ENCODE measurements at regions not wholly inside any gene's neighbourhood (a gene's known extent, or its start where the extent isn't known, plus 50 kb on each side); places are given as distances from the start of the nearest gene placed in this dataset.
A peak's percentile ranks its signal among the peaks of the same experiment; 100 is the strongest.

DNA sequence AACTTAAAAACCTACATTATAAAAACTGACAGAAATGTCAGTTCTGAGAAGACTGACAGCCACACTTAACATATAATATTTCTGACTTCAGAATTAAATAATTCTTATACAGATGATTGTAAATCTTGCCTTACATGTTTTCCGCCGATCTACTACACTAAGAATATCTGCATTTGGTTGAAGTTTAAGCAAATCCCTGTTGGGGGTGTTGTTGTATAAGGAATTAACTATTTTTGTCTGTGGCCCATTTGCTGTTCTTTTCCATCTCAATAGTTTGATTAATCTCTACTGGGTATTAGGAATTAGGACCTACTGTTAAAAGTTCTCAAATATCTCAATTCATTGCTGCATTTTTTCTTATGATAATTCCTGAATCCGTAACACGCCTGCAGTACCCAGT is 838.3 kb upstream of the ROBO1 start:
- Histone ChIP-seq H3K36me3 (ENCODE audit: control insufficient read depth in 4 of 4, insufficient read depth in 3 of 4, low read depth in 1 of 4, low read length in 3 of 4) (no peaks in the 10 kb centered on the region), H3K9ac (ENCODE audit: low read depth in 1 of 2, low read length in 2 of 2) (no peak overlapping the region), H3K9me3 (ENCODE audit: control insufficient read depth in 4 of 4, low read length in 3 of 4) (no peaks in the 10 kb centered on the region), H3K4me3 (ENCODE audit: low read depth in 1 of 3, low read length in 3 of 3) (no peak overlapping the region), H3K4me1 (ENCODE audit: control insufficient read depth in 4 of 4, insufficient read depth in 4 of 4, low read length in 3 of 4) (no peaks in the 10 kb centered on the region), H3K27ac (ENCODE audit: low read depth in 1 of 2, low read length in 2 of 2) (no peak overlapping the region), H3K27me3 (ENCODE audit: control insufficient read depth in 4 of 4, insufficient read depth in 4 of 4, low read length in 3 of 4) (no peaks in the 10 kb centered on the region)
- peak; percentile 35 to 42 for TF ChIP-seq RAD21 (IDR thresholded peaks at IDR 0.05)
- TF ChIP-seq, protein P1, sequence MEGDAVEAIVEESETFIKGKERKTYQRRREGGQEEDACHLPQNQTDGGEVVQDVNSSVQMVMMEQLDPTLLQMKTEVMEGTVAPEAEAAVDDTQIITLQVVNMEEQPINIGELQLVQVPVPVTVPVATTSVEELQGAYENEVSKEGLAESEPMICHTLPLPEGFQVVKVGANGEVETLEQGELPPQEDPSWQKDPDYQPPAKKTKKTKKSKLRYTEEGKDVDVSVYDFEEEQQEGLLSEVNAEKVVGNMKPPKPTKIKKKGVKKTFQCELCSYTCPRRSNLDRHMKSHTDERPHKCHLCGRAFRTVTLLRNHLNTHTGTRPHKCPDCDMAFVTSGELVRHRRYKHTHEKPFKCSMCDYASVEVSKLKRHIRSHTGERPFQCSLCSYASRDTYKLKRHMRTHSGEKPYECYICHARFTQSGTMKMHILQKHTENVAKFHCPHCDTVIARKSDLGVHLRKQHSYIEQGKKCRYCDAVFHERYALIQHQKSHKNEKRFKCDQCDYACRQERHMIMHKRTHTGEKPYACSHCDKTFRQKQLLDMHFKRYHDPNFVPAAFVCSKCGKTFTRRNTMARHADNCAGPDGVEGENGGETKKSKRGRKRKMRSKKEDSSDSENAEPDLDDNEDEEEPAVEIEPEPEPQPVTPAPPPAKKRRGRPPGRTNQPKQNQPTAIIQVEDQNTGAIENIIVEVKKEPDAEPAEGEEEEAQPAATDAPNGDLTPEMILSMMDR (IDR thresholded peaks at IDR 0.05; ENCODE audit: low read depth, low read length, missing input control): peak; percentile 20
- TF ChIP-seq, protein P2, sequence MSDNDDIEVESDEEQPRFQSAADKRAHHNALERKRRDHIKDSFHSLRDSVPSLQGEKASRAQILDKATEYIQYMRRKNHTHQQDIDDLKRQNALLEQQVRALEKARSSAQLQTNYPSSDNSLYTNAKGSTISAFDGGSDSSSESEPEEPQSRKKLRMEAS (IDR thresholded peaks at IDR 0.05): no peak
- WGBS: 74% methylated on average over 4 of the region's 4 CpGs
- no peak for DNase-seq (ENCODE audit: low spot score)

DNA sequence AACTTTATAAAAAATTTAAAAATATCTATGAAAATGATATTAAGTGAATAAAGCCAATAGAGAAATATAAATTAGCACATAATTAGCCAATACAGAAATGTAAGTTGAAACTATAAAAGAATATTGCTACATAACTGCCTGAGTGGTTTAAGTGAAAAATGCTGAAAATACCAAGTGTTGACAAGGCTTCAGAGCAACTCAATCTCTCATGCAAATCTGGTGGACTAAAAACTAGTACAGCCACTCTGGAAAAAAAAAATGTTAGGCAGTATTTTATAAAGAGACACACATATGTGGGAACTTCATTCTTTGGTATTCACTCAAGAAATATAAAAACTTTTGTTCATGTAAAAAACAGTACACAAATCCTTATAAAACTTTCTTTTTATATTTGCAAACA is 833.7 kb upstream of the ROBO1 start:
- Histone ChIP-seq H3K27me3 (ENCODE audit: control insufficient read depth in 4 of 4, insufficient read depth in 4 of 4, low read length in 3 of 4) (no peaks in the 10 kb centered on the region), H3K4me3 (ENCODE audit: low read depth in 1 of 3, low read length in 3 of 3) (no peak overlapping the region), H3K9me3 (ENCODE audit: control insufficient read depth in 4 of 4, low read length in 3 of 4) (no peaks in the 10 kb centered on the region), H3K9ac (ENCODE audit: low read depth in 1 of 2, low read length in 2 of 2) (no peak overlapping the region), H3K27ac (ENCODE audit: low read depth in 1 of 2, low read length in 2 of 2) (no peak overlapping the region), H3K4me1 (ENCODE audit: control insufficient read depth in 4 of 4, insufficient read depth in 4 of 4, low read length in 3 of 4) (no peaks in the 10 kb centered on the region), H3K36me3 (ENCODE audit: control insufficient read depth in 4 of 4, insufficient read depth in 3 of 4, low read depth in 1 of 4, low read length in 3 of 4) (no peaks in the 10 kb centered on the region)
- TF ChIP-seq TAF1 (conservative IDR thresholded peaks at IDR 0.05): no peak
- no peak for TF ChIP-seq NR2F2 (IDR thresholded peaks at IDR 0.05)
- TF ChIP-seq, protein P1 (IDR thresholded peaks at IDR 0.05; ENCODE audit: low read depth, low read length, missing input control): no peak
- TF ChIP-seq JUND (IDR thresholded peaks at IDR 0.05): no peak
- TF ChIP-seq EGR1 (IDR thresholded peaks at IDR 0.05; ENCODE audit: low read depth in 2 of 2): no peak
- TF ChIP-seq, protein P3, sequence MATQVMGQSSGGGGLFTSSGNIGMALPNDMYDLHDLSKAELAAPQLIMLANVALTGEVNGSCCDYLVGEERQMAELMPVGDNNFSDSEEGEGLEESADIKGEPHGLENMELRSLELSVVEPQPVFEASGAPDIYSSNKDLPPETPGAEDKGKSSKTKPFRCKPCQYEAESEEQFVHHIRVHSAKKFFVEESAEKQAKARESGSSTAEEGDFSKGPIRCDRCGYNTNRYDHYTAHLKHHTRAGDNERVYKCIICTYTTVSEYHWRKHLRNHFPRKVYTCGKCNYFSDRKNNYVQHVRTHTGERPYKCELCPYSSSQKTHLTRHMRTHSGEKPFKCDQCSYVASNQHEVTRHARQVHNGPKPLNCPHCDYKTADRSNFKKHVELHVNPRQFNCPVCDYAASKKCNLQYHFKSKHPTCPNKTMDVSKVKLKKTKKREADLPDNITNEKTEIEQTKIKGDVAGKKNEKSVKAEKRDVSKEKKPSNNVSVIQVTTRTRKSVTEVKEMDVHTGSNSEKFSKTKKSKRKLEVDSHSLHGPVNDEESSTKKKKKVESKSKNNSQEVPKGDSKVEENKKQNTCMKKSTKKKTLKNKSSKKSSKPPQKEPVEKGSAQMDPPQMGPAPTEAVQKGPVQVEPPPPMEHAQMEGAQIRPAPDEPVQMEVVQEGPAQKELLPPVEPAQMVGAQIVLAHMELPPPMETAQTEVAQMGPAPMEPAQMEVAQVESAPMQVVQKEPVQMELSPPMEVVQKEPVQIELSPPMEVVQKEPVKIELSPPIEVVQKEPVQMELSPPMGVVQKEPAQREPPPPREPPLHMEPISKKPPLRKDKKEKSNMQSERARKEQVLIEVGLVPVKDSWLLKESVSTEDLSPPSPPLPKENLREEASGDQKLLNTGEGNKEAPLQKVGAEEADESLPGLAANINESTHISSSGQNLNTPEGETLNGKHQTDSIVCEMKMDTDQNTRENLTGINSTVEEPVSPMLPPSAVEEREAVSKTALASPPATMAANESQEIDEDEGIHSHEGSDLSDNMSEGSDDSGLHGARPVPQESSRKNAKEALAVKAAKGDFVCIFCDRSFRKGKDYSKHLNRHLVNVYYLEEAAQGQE (IDR thresholded peaks at IDR 0.05): no peak
- TF ChIP-seq, protein P4, sequence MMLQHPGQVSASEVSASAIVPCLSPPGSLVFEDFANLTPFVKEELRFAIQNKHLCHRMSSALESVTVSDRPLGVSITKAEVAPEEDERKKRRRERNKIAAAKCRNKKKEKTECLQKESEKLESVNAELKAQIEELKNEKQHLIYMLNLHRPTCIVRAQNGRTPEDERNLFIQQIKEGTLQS (IDR thresholded peaks at IDR 0.05): no peak
- no peak for TF ChIP-seq FOXA1 (IDR thresholded peaks at IDR 0.05)
- no peak for TF ChIP-seq SP1 (IDR thresholded peaks at IDR 0.05)
- TF ChIP-seq FOXA2 (IDR thresholded peaks at IDR 0.05): no peak
- TF ChIP-seq, protein P2 (IDR thresholded peaks at IDR 0.05): no peak
- TF ChIP-seq YY1 (IDR thresholded peaks at IDR 0.05): no peak
- no peak for TF ChIP-seq HNF4A (conservative IDR thresholded peaks at IDR 0.05)
- DNase-seq (ENCODE audit: low spot score): no peak
